Sigmoid colon (tissue), 4 donors: ENCODE measurements at regions not wholly inside any gene's neighbourhood (a gene's known extent, or its start where the extent isn't known, plus 50 kb on each side); places are given as distances from the start of the nearest gene placed in this dataset.

ENCODE experiments used
- POLR2A ChIP-seq, 2 donors: fragments of 450-650 bp; IDR thresholded peaks; one replicate each; pipeline ENCODE4 v1.6.1; 2016; ENCODE audit warnings: antibody characterized with exemption in 2 of 2, mild to moderate bottlenecking in 2 of 2, moderate library complexity in 2 of 2
- POLR2AphosphoS5 ChIP-seq, 4 donors: sonication (generic); formaldehyde crosslinking; IDR thresholded peaks; one replicate each; pipeline ENCODE4 v1.6.1; 2017; ENCODE audit warnings: antibody characterized with exemption in 4 of 4
- TF ChIP-seq, protein P1 (sequence below), 4 experiments: fragments of 450-650 bp in 3 of 4; fragments of 200-600 bp in 1 of 4; IDR thresholded peaks; one replicate each; pipeline ENCODE4 v1.5.1; 2016 to 2019; ENCODE audit warnings: antibody characterized with exemption in 4 of 4, mild to moderate bottlenecking in 3 of 4, moderate library complexity in 2 of 4

GRCh38 chr3:140856905-140857304, 84.7 kb upstream of the SLC25A36 start:
- no peak for TF ChIP-seq POLR2A (IDR thresholded peaks at IDR 0.05)
- TF ChIP-seq, protein P1, sequence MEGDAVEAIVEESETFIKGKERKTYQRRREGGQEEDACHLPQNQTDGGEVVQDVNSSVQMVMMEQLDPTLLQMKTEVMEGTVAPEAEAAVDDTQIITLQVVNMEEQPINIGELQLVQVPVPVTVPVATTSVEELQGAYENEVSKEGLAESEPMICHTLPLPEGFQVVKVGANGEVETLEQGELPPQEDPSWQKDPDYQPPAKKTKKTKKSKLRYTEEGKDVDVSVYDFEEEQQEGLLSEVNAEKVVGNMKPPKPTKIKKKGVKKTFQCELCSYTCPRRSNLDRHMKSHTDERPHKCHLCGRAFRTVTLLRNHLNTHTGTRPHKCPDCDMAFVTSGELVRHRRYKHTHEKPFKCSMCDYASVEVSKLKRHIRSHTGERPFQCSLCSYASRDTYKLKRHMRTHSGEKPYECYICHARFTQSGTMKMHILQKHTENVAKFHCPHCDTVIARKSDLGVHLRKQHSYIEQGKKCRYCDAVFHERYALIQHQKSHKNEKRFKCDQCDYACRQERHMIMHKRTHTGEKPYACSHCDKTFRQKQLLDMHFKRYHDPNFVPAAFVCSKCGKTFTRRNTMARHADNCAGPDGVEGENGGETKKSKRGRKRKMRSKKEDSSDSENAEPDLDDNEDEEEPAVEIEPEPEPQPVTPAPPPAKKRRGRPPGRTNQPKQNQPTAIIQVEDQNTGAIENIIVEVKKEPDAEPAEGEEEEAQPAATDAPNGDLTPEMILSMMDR (IDR thresholded peaks at IDR 0.05): no peak
- TF ChIP-seq POLR2AphosphoS5 (IDR thresholded peaks at IDR 0.05): no peak
